ENCODE measurements at regions not wholly inside any gene's neighbourhood (a gene's known extent, or its start where the extent isn't known, plus 50 kb on each side); places are given as distances from the start of the nearest gene placed in this dataset.

DNA sequence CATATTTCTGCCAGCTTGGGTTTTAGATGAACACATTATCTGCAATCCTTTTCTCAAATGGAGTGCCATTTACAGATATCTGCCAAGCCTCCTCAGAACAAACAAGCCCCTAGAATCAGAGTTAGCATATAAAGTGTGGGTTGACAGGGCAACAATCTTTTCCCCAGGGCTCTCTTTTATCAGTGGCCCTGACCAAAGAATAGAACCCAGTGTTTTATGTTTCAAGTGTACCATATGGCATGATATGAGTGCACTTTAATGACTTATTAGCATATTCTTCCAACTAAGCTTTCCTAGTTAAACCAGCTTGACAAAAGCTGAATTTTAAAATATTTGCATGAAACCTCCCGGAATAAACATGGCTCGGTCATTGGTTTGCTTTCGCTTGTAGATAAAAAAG is 57.3 kb downstream of the EVX1 start:
- no peak for DNase-seq (ENCODE audit: extremely low spot score, unreplicated experiment)
- TF ChIP-seq, protein P1, sequence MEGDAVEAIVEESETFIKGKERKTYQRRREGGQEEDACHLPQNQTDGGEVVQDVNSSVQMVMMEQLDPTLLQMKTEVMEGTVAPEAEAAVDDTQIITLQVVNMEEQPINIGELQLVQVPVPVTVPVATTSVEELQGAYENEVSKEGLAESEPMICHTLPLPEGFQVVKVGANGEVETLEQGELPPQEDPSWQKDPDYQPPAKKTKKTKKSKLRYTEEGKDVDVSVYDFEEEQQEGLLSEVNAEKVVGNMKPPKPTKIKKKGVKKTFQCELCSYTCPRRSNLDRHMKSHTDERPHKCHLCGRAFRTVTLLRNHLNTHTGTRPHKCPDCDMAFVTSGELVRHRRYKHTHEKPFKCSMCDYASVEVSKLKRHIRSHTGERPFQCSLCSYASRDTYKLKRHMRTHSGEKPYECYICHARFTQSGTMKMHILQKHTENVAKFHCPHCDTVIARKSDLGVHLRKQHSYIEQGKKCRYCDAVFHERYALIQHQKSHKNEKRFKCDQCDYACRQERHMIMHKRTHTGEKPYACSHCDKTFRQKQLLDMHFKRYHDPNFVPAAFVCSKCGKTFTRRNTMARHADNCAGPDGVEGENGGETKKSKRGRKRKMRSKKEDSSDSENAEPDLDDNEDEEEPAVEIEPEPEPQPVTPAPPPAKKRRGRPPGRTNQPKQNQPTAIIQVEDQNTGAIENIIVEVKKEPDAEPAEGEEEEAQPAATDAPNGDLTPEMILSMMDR (conservative IDR thresholded peaks at IDR 0.05), result no peak
- H3K4me1 Mint-ChIP-seq (ENCODE audit: unreplicated experiment), result no peaks in the 10 kb centered on the region
- no peaks in the 10 kb centered on the region for H3K9me3 Mint-ChIP-seq
- H3K36me3 Mint-ChIP-seq, result no peaks in the 10 kb centered on the region
- peaks cover 5% of the 10 kb centered on the region for H3K27me3 Mint-ChIP-seq
- no peak overlapping the region for H3K27ac Mint-ChIP-seq
- H3K4me3 Mint-ChIP-seq, result no peak overlapping the region

DNA sequence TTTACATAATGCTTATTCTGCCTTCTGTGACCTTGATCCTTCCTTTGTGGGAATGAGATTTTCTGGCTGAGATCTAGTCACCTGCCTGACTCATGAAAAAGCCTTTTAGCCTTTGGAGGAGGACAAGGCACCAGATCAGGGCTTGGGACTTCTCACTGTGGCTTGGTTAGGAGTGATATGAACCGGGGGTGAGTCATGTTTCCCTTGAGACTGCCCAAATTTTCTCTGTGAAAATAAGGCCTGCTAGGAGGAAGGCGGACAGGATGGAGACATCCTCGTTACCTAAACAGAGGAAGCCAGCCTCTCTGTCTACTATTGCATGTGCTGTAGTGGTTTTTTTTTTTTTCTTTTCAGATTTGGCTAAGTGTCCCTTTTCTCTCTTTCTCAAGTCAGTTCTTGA is 57.8 kb downstream of the EVX1 start:
- Mint-ChIP-seq H3K27ac (no peak overlapping the region), H3K27me3 (peaks cover 8% of the 10 kb centered on the region), H3K4me1 (ENCODE audit: unreplicated experiment) (no peaks in the 10 kb centered on the region), H3K9me3 (no peaks in the 10 kb centered on the region), H3K36me3 (no peaks in the 10 kb centered on the region), H3K4me3 (no peak overlapping the region)
- no peak for DNase-seq (ENCODE audit: extremely low spot score, unreplicated experiment)
- TF ChIP-seq, protein P1 (conservative IDR thresholded peaks at IDR 0.05), result no peak

DNA sequence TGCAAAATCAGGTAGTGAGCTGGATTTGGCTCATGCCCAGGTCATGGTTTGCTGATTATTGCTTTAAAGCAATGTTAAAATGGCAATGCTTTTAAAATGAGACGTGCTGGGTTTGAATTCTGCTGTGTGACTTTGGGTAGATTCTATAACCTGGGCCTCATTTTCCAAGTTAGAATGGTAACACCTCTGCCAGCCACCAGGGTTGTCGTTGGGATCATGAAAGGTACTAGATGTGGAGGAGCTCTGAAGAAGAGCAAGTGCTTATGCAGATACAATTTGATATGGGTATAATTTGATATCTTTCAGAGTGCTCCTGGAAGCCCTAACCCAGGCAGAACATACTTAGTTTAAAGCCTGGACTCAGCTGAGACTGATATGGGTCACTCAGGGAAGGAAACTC is 60.0 kb downstream of the EVX1 start:
- DNase-seq (ENCODE audit: extremely low spot score, unreplicated experiment), result no peak
- H3K27me3 Mint-ChIP-seq, result peaks cover 5% of the 10 kb centered on the region
- no peaks in the 10 kb centered on the region for H3K36me3 Mint-ChIP-seq
- H3K4me3 Mint-ChIP-seq, result no peak overlapping the region
- H3K27ac Mint-ChIP-seq, result no peak overlapping the region
- TF ChIP-seq, protein P1 (conservative IDR thresholded peaks at IDR 0.05), result peak; percentile 24
- H3K9me3 Mint-ChIP-seq, result no peaks in the 10 kb centered on the region
- no peaks in the 10 kb centered on the region for H3K4me1 Mint-ChIP-seq (ENCODE audit: unreplicated experiment)

DNA sequence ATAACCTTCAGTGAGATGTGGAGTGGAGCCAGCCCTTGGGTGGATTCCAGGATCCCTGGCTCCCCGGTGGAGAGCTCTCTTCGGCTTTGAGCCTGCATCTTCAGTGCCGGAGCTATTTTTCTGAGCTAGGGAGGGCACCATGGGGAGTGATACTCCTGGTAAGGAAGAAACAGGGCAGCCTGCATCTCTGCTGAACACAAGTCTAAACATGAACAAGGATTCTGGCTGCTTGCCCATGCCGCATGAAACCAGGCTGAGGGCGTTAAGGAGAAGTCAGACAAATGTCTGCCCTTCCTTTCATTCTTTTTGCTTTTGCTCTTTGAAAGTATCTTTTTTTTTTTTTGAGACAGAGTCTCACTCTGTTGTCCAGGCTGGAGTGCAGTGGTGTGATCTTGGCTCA is 60.4 kb downstream of the EVX1 start:
- no peaks in the 10 kb centered on the region for H3K9me3 Mint-ChIP-seq
- peaks cover 5% of the 10 kb centered on the region for H3K27me3 Mint-ChIP-seq
- TF ChIP-seq, protein P1 (conservative IDR thresholded peaks at IDR 0.05), result no peak
- no peak for DNase-seq (ENCODE audit: extremely low spot score, unreplicated experiment)
- H3K4me3 Mint-ChIP-seq, result no peak overlapping the region
- H3K36me3 Mint-ChIP-seq, result no peaks in the 10 kb centered on the region
- H3K27ac Mint-ChIP-seq, result no peak overlapping the region
- no peaks in the 10 kb centered on the region for H3K4me1 Mint-ChIP-seq (ENCODE audit: unreplicated experiment)

GRCh38 chr7:27305854-27306253 is 63.3 kb downstream of the EVX1 start:
- no peak overlapping the region for H3K4me3 Mint-ChIP-seq
- peaks cover 5% of the 10 kb centered on the region for H3K27me3 Mint-ChIP-seq
- no peak for DNase-seq (ENCODE audit: extremely low spot score, unreplicated experiment)
- H3K4me1 Mint-ChIP-seq (ENCODE audit: unreplicated experiment), result no peaks in the 10 kb centered on the region
- TF ChIP-seq, protein P1 (conservative IDR thresholded peaks at IDR 0.05), result no peak
- H3K9me3 Mint-ChIP-seq, result no peaks in the 10 kb centered on the region
- no peak overlapping the region for H3K27ac Mint-ChIP-seq
- H3K36me3 Mint-ChIP-seq, result no peaks in the 10 kb centered on the region

DNA sequence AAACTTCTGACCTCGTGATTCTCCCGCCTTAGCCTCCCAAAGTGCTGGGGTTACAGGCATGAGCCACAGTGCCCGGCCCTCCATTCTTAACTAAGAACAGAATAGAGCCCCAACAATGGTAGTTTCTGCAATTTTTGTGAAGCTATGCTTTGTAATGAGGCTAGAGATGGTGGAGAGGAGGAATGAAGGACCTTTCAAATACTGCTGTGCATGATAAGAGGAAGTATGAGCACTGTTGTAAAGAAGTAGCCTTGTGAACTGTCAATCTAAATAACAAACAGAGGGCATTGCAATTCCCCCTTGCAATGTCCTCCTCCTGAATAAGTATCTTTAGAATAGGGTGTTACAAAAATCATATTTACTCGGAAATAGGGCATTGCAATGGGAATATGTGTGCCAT is 70.2 kb downstream of the EVX1 start:
- Mint-ChIP-seq H3K27me3 (no peaks in the 10 kb centered on the region), H3K9me3 (no peaks in the 10 kb centered on the region), H3K27ac (no peak overlapping the region), H3K4me3 (no peak overlapping the region), H3K4me1 (ENCODE audit: unreplicated experiment) (peaks cover 19% of the 10 kb centered on the region), H3K36me3 (no peaks in the 10 kb centered on the region)
- TF ChIP-seq, protein P1 (conservative IDR thresholded peaks at IDR 0.05), result no peak
- no peak for DNase-seq (ENCODE audit: extremely low spot score, unreplicated experiment)

Measured in type B pancreatic cell (in vitro differentiated cells).